HG02938 (cell line): ENCODE measurements at regions not wholly inside any gene's neighbourhood (a gene's known extent, or its start where the extent isn't known, plus 50 kb on each side); places are given as distances from the start of the nearest gene placed in this dataset.

Experiments
- ATAC-seq: cut with Tn5 transposase; IDR thresholded peaks from one replicate; pipeline ENCODE4 v1.9.1; 2021; ENCODE audit warnings: mild to moderate bottlenecking, moderate library complexity; ENCODE audit not compliant: unreplicated experiment

GRCh38 chr6:14705841-14706377, 540.0 kb upstream of the JARID2 start:
- ATAC-seq, result no peak

DNA sequence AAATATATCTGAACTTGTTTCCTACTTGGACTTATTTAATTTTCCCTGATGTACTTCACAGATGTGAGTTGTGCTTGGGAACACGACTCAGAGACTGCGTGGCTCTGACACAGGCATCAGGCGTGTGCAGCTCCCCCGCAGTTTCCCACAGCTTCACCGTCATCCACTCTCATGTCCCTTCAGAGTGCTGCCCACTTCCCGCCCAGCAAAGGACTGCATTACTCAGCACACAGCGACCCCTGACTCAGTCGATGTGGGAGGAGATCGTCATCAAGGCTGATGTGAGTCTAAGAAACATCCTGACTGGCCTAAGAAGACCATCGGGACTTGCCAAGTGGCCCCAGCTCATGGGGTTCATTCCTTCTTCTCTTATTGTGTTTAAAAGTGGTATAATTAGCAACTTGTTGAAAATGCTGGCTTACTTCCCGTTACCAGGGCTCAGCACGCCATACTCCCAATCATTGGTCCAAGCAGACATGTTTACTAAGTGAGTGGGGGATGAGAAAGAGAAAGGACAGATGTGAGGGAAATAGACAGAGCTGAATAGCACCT, 539.4 kb upstream of the JARID2 start:
- no peak for ATAC-seq

DNA sequence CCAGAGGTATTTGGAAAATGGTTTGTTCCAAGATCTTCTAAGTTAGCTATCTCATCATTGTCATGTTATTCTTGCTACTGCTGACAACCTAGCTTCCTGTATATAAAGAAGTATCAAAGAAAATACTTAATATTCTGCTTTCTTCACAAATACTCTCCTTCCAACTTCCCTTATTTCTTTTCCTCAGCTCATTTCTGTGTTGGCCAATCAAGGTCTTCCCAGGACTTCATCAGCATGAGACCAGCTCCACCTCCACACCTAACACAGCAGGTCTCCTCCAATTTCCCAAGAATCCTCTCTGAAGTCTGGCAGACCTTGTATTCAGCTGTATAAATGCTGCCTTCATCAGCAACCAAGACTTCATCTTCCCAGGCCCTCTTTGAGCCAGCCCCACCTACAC, 538.6 kb upstream of the JARID2 start:
- ATAC-seq, result no peak

GRCh38 chr6:14707971-14708465, 537.9 kb upstream of the JARID2 start:
- no peak for ATAC-seq

DNA sequence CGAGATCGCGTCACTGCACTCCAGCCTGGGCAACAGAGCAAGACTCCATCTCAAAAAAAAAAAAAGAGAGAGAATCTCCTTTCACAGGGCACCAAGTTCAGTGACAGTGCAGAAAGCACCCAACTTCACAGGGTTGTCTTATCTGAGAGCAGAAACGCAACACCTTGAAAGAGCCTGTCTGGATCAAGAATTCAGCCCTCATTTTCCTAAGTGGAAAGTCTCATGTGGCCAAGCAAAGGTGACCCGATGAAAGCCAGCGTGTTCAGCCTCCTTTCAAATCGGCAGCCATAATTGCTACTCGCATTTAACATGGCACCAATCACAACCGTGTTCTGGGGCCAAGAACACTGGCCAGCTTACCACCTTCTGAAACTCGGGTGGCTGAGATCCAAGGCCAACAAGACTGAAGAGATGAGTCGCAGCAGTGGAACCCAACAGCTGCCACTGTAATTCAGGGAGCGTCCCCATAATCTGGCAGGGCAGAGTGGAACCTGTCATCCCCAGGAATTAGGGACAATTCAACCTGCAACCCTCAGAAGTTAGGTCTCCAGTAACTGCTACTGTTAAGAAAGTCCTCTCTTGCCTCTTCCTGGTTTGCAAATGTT, 536.7 kb upstream of the JARID2 start:
- no peak for ATAC-seq

- no peak for ATAC-seq
Observed at GRCh38 chr6:14709900-14710299, 536.0 kb upstream of the JARID2 start.

DNA sequence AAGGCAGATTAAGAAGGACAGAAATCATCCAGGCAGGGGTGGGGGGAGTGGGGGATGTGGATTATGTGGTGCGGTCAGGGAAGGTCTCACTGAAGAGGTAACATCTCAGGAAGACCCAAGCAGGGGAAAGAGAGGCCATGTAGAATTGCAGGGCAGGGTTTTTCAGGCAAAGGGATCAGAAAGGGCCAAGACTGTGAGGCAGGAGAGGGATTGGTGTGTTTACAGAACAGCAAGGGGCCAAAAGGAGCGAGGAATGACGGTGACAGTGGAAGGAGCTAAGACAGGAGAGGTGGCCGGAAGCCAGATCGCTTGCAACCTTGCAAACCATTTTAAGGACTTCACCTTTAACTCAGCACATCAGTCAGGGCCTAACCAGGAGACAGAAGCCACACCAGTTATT, 535.4 kb upstream of the JARID2 start:
- ATAC-seq, result no peak

DNA sequence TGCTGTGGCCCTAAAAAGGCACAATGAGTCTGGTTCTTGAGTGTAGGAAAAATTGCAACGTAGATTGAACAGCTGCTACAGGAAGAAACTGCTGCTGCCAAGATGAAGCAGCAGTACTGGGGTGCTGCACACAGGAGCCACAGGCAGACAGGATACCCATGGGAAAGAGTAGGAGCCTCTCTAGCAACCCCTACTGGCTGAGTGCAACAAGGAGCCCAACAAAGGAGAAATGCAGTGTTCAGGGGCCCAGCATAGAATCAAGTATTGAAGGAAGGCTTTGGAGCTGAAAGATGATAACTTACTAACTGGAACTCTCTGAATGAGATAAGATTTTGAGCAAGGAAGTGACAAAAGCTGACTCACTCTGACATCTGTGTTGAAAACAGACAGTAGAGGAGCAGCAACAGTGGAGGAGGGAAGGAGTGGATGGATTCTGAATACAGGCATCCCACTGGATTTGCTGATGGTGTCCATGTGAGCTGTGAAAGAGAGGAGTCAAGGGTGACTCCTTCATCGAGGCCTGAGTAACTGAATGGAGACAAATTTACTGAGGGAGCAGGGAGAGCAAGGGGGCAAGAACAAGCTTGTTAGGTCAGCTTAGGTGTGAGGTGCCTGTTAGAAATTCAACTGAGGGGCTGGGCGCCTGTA, 534.7 kb upstream of the JARID2 start:
- ATAC-seq, result no peak

GRCh38 chr6:14711704-14712379, 534.0 kb upstream of the JARID2 start:
- ATAC-seq, result no peak

DNA sequence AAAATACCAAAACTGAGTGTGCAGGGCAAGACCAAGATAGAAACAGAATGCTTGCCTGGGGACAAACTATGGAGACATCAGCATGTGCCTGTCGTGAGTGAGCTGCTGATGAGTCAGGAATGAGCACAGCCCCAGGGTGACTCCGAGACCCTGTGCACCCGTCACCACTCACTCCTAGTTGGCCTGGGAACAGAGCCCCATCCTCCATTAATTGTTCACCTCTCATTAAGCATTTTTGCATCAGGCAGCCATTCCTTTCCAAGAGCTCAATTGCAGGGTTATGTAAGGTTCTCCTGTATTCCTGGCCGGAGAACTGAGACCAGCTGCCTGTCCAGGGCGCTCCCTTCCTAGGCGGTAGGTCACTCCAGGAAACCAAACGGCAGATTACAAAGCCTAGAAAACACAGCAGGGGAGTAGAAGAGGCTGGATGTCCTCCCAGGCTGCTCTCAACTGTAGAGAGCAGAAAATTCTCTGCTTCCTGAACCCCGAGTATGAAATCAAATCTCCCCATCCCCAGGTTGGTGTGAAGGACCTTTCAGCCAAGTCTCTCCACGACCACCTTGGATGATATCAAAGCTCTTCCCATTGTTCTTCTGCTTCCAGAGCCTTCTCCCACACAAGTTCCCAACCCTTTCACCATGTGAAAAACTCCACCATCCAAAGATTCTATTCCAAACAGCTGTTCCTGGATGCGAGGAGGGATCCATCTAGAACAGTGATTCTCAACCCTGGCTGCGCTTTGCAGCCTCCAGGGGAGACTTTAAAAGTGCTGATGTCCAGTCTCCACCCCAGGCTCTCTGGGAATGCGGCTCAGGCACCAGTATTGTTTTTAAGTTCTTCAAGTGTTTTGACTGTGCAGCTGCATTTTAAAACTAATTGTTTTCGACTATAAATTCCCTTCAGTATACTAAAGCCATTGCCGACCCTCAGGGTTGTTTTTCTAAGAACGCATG, 532.6 kb upstream of the JARID2 start:
- no peak for ATAC-seq

DNA sequence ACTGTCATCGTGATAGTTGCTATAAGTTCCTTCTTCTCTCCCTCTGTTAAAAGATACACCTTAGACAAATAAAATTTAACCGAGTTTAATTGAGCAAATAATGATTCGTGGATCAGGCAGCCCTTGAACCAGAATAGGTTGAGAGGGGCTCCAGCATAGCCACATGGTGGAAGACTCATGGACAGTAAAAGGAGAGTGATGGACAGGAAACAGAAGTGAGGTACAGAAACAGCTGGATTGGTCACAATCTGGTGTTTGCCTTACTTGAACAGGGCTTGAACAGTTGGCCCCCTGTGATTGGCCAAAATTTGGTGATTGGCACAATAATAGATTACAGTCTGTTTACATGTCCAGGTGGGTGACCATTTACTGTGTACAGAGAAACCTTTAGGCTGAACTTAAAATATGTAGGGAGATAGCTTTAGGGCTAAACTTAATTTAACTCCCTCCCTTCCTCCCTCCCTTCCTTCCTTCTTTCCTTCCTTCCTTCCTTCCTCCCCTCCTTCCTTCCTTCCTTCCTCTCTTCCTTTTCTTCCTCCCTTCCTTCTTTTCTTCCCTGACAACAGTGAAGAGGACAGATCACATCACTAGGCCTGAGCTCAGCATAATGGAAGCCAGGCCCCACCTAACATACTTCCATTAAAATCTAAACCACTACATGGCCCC, 531.8 kb upstream of the JARID2 start:
- no peak for ATAC-seq

DNA sequence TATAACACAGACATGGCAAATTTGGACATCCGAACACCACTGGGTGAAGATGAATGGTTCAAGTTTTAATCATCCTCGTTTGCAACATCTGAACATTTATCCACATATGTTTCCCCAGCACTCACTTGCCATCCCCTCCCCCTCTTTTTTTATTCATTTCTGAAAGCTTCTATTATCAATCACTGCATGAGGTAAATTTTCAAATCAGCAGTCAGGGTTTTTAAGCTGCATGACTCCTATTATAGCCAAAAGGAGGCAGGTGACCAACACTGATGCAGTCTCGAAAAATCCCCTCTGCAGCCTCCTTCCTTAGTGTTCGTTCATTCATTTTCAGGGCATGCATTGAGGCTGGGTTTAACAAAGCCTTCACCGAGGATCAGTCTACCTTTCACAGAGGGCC, 530.8 kb upstream of the JARID2 start:
- ATAC-seq, result no peak

- ATAC-seq, result no peak
Observed at GRCh38 chr6:14716499-14717146, 529.2 kb upstream of the JARID2 start.

GRCh38 chr6:14717307-14717706, 528.6 kb upstream of the JARID2 start:
- no peak for ATAC-seq

GRCh38 chr6:14718861-14719260, 527.0 kb upstream of the JARID2 start:
- no peak for ATAC-seq

DNA sequence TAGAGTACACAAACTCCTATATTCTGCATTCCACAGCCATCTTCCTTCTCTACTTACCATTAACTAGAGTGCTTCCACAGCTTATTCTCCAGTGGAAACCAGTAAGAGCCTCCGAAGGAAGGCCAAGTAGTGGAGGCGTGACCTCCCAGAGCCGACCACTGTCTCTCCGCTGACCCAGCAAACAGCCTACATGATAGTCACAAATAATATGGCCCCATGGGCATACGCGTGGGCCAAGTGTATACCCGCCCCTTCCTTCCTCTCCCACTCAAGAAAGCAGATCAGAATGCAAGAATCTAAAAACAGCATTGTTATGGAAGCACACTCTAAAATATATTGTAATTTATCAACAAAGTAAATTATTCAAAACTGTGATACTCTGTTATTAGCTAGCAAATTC, 526.6 kb upstream of the JARID2 start:
- no peak for ATAC-seq

- ATAC-seq, result no peak
Observed at GRCh38 chr6:14720411-14721102, 525.3 kb upstream of the JARID2 start.

- ATAC-seq, result no peak
Observed at GRCh38 chr6:14721103-14721758, 524.6 kb upstream of the JARID2 start.
